ENCODE measurements at regions not wholly inside any gene's neighbourhood (a gene's known extent, or its start where the extent isn't known, plus 50 kb on each side); places are given as distances from the start of the nearest gene placed in this dataset.

DNA sequence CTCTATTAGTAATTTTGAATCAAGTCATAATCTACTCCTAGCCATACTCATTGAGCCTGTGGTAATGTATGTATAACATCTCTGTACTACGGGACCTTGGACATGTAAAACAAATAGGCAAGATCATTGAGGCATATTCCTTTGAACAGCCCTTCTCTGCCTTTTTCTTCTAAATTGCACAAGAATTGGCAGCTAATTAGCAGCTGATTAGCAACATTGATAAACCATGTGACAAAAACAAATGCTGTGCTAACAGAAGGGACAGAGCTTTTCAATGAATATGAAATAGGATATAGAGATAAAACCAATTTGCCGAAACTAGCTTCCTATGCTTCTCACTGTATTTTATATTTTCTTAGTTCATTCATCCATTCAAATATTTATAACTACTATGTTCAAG, 1474.2 kb downstream of the FAM181B start:
- TF ChIP-seq SIN3A (conservative IDR thresholded peaks at IDR 0.05 in 1 of 2, IDR thresholded peaks at IDR 0.05 in 1 of 2; ENCODE audit: low read depth in 1 of 2, low read length in 2 of 2), result no peak
- TF ChIP-seq CREB1 (IDR thresholded peaks at IDR 0.05), result no peak
- TF ChIP-seq SIX5 (IDR thresholded peaks at IDR 0.05; ENCODE audit: low read depth, low read length), result no peak
- no peak for TF ChIP-seq RXRA (IDR thresholded peaks at IDR 0.05; ENCODE audit: insufficient read depth, low read depth, low read length)
- TF ChIP-seq JUND (IDR thresholded peaks at IDR 0.05; ENCODE audit: low read length), result no peak
- no peak for TF ChIP-seq RFX5 (IDR thresholded peaks at IDR 0.05; ENCODE audit: borderline replicate concordance, low read depth, low read length)
- no peak for TF ChIP-seq EGR1 (IDR thresholded peaks at IDR 0.05; ENCODE audit: borderline replicate concordance, low read depth, low read length)
- TF ChIP-seq, protein P1, sequence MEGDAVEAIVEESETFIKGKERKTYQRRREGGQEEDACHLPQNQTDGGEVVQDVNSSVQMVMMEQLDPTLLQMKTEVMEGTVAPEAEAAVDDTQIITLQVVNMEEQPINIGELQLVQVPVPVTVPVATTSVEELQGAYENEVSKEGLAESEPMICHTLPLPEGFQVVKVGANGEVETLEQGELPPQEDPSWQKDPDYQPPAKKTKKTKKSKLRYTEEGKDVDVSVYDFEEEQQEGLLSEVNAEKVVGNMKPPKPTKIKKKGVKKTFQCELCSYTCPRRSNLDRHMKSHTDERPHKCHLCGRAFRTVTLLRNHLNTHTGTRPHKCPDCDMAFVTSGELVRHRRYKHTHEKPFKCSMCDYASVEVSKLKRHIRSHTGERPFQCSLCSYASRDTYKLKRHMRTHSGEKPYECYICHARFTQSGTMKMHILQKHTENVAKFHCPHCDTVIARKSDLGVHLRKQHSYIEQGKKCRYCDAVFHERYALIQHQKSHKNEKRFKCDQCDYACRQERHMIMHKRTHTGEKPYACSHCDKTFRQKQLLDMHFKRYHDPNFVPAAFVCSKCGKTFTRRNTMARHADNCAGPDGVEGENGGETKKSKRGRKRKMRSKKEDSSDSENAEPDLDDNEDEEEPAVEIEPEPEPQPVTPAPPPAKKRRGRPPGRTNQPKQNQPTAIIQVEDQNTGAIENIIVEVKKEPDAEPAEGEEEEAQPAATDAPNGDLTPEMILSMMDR (IDR thresholded peaks at IDR 0.05; ENCODE audit: control extremely low read depth in 1 of 3, insufficient read depth in 1 of 3, low read depth in 1 of 3, low read length in 3 of 3), result no peak
- no peak for TF ChIP-seq RAD21 (IDR thresholded peaks at IDR 0.05 in 1 of 2, conservative IDR thresholded peaks at IDR 0.05 in 1 of 2; ENCODE audit: low read depth in 2 of 2, low read length in 2 of 2)
- TF ChIP-seq, protein P2, sequence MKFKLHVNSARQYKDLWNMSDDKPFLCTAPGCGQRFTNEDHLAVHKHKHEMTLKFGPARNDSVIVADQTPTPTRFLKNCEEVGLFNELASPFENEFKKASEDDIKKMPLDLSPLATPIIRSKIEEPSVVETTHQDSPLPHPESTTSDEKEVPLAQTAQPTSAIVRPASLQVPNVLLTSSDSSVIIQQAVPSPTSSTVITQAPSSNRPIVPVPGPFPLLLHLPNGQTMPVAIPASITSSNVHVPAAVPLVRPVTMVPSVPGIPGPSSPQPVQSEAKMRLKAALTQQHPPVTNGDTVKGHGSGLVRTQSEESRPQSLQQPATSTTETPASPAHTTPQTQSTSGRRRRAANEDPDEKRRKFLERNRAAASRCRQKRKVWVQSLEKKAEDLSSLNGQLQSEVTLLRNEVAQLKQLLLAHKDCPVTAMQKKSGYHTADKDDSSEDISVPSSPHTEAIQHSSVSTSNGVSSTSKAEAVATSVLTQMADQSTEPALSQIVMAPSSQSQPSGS (IDR thresholded peaks at IDR 0.05; ENCODE audit: low read length), result no peak
- TF ChIP-seq EZH2 (IDR thresholded peaks at IDR 0.05; ENCODE audit: low read depth, low read length, severe bottlenecking), result no peak

Data from H1 (cell line).